ENCODE measurements at regions not wholly inside any gene's neighbourhood (a gene's known extent, or its start where the extent isn't known, plus 50 kb on each side); places are given as distances from the start of the nearest gene placed in this dataset.

DNA sequence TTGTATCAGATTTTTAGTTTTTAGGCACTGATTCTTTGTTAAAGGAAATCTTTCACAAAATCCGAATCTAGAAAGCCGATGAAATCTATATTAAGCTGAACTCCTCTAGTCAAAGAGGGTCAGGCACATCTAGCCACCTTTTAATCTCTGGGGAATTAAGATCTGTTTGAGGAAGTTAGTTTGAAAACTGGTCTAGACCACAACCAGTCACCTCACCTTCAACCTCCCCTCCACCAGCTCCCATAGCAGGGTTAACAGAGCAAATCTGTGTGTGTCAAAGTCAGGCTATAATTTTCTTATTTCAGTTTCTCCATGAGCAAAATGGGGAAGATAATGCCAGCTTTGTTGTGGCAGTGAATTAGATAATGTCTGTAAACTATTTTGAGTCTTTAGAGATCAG, 110.0 kb upstream of the IGFBP7 start:
- TF ChIP-seq, protein P1, sequence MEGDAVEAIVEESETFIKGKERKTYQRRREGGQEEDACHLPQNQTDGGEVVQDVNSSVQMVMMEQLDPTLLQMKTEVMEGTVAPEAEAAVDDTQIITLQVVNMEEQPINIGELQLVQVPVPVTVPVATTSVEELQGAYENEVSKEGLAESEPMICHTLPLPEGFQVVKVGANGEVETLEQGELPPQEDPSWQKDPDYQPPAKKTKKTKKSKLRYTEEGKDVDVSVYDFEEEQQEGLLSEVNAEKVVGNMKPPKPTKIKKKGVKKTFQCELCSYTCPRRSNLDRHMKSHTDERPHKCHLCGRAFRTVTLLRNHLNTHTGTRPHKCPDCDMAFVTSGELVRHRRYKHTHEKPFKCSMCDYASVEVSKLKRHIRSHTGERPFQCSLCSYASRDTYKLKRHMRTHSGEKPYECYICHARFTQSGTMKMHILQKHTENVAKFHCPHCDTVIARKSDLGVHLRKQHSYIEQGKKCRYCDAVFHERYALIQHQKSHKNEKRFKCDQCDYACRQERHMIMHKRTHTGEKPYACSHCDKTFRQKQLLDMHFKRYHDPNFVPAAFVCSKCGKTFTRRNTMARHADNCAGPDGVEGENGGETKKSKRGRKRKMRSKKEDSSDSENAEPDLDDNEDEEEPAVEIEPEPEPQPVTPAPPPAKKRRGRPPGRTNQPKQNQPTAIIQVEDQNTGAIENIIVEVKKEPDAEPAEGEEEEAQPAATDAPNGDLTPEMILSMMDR (IDR thresholded peaks at IDR 0.05) = no peak
- no peak for TF ChIP-seq POLR2AphosphoS5 (IDR thresholded peaks at IDR 0.05)
